ENCODE measurements at regions not wholly inside any gene's neighbourhood (a gene's known extent, or its start where the extent isn't known, plus 50 kb on each side); places are given as distances from the start of the nearest gene placed in this dataset.

- intact Hi-C loops (cut with DNase I): no loop called here
- no peak for TF ChIP-seq POLR2A (IDR thresholded peaks at IDR 0.05)
- TF ChIP-seq CTCF (IDR thresholded peaks at IDR 0.05): no peak
- no peak for TF ChIP-seq POLR2AphosphoS5 (IDR thresholded peaks at IDR 0.05; ENCODE audit: insufficient read depth in 1 of 2, low read depth in 1 of 2)
- Histone ChIP-seq H3K4me1 (no peaks in the 10 kb centered on the region), H3K27me3 (no peaks in the 10 kb centered on the region), H3K27ac (no peak overlapping the region), H3K36me3 (no peaks in the 10 kb centered on the region), H3K4me3 (no peak overlapping the region), H3K9me3 (no peaks in the 10 kb centered on the region)
- DNase-seq (ENCODE audit: extremely low spot score in 2 of 2): no peak
Measured at GRCh38 chr20:12464036-12464435, 544.7 kb upstream of the SPTLC3 start.

- H3K4me1 ChIP-seq: peaks cover 8% of the 10 kb centered on the region
- H3K9me3 ChIP-seq: no peaks in the 10 kb centered on the region
- intact Hi-C loops (cut with DNase I): no loop called here
- TF ChIP-seq POLR2AphosphoS5 (IDR thresholded peaks at IDR 0.05; ENCODE audit: insufficient read depth in 1 of 2, low read depth in 1 of 2) (no peak), CTCF (IDR thresholded peaks at IDR 0.05) (no peak), POLR2A (IDR thresholded peaks at IDR 0.05) (no peak)
- DNase-seq (ENCODE audit: extremely low spot score in 2 of 2): no peak
- H3K4me3 ChIP-seq: no peak overlapping the region
- H3K36me3 ChIP-seq: no peaks in the 10 kb centered on the region
- no peaks in the 10 kb centered on the region for H3K27me3 ChIP-seq
- no peak overlapping the region for H3K27ac ChIP-seq
Measured at GRCh38 chr20:12466915-12467314, 541.9 kb upstream of the SPTLC3 start.

GRCh38 chr20:12467758-12468157 lies 541.0 kb upstream of the SPTLC3 start:
- H3K27ac ChIP-seq: no peak overlapping the region
- H3K36me3 ChIP-seq: no peaks in the 10 kb centered on the region
- intact Hi-C loops (cut with DNase I): no loop called here
- H3K9me3 ChIP-seq: no peaks in the 10 kb centered on the region
- no peak for DNase-seq (ENCODE audit: extremely low spot score in 2 of 2)
- TF ChIP-seq POLR2AphosphoS5 (IDR thresholded peaks at IDR 0.05; ENCODE audit: insufficient read depth in 1 of 2, low read depth in 1 of 2) (no peak), POLR2A (IDR thresholded peaks at IDR 0.05) (no peak), CTCF (IDR thresholded peaks at IDR 0.05) (no peak)
- no peaks in the 10 kb centered on the region for H3K27me3 ChIP-seq
- peaks cover 8% of the 10 kb centered on the region for H3K4me1 ChIP-seq
- H3K4me3 ChIP-seq: no peak overlapping the region

GRCh38 chr20:12482661-12483060 lies 526.1 kb upstream of the SPTLC3 start:
- intact Hi-C loops (cut with DNase I): no loop called here
- no peaks in the 10 kb centered on the region for H3K9me3 ChIP-seq
- H3K4me1 ChIP-seq: no peaks in the 10 kb centered on the region
- H3K27ac ChIP-seq: no peak overlapping the region
- H3K4me3 ChIP-seq: no peak overlapping the region
- DNase-seq (ENCODE audit: extremely low spot score in 2 of 2): no peak
- H3K27me3 ChIP-seq: no peaks in the 10 kb centered on the region
- no peaks in the 10 kb centered on the region for H3K36me3 ChIP-seq
- TF ChIP-seq POLR2A (IDR thresholded peaks at IDR 0.05) (no peak), POLR2AphosphoS5 (IDR thresholded peaks at IDR 0.05; ENCODE audit: insufficient read depth in 1 of 2, low read depth in 1 of 2) (no peak), CTCF (IDR thresholded peaks at IDR 0.05) (no peak)

GRCh38 chr20:12502443-12502842 lies 506.3 kb upstream of the SPTLC3 start:
- Histone ChIP-seq H3K4me1 (no peaks in the 10 kb centered on the region), H3K27ac (no peak overlapping the region), H3K36me3 (no peaks in the 10 kb centered on the region), H3K4me3 (no peak overlapping the region), H3K27me3 (no peaks in the 10 kb centered on the region), H3K9me3 (no peaks in the 10 kb centered on the region)
- no peak for DNase-seq (ENCODE audit: extremely low spot score in 2 of 2)
- TF ChIP-seq CTCF (IDR thresholded peaks at IDR 0.05) (no peak), POLR2A (IDR thresholded peaks at IDR 0.05) (no peak), POLR2AphosphoS5 (IDR thresholded peaks at IDR 0.05; ENCODE audit: insufficient read depth in 1 of 2, low read depth in 1 of 2) (no peak)
- intact Hi-C loops (cut with DNase I): no loop called here

Measured in vagina (tissue), 2 donors.